IMR-90 (cell line): ENCODE measurements at regions not wholly inside any gene's neighbourhood (a gene's known extent, or its start where the extent isn't known, plus 50 kb on each side); places are given as distances from the start of the nearest gene placed in this dataset.
A peak's percentile ranks its signal among the peaks of the same experiment; 100 is the strongest.

Source experiments
- ATAC-seq: fragments of 200-7000 bp; cut with Tn5 transposase; 2 replicates; pipeline ENCODE4 v1.9.1; 2020; ENCODE audit warnings: low read depth, mild to moderate bottlenecking, moderate library complexity
- BruUV-seq: library from RNA; stranded (reverse); fragments of 400-500 nt; replicated peaks from 2 replicates; lab custom pipeline; 2021; lab: Mats Ljungman, UMichigan
- CTCF ChIA-PET: fragments of 300-600 bp; formaldehyde crosslinking; extraction: SDS; loops from one replicate; lab custom pipeline; 2021; ENCODE audit warnings: antibody characterized with exemption; lab: Yijun Ruan, JAX
- POLR2A ChIA-PET: fragments of 300-600 bp; sonication (Branson Sonifier 250); formaldehyde crosslinking; loops from one replicate; lab custom pipeline; 2022; ENCODE audit warnings: antibody characterized with exemption; ENCODE audit not compliant: unreplicated experiment; lab: Charles Lee
- DNase-seq: peaks from one replicate; pipeline ENCODE4 v3.0.0; 2013
- H2AFZ ChIP-seq: replicated peaks from 2 replicates; pipeline ENCODE3; 2013; ENCODE audit warnings: low read length, mild to moderate bottlenecking; ENCODE audit not compliant: poor library complexity
- H2AK5ac ChIP-seq: 2 replicates; pipeline ENCODE4 v1.6.1; 2013; ENCODE audit warnings: low read depth, low read length, inconsistent platforms
- H2AK9ac ChIP-seq: replicated peaks from 2 replicates; pipeline ENCODE3; 2013; ENCODE audit warnings: mild to moderate bottlenecking, low read depth, low read length, moderate library complexity; ENCODE audit not compliant: poor library complexity
- H2BK120ac ChIP-seq: 2 replicates; pipeline ENCODE4 v1.6.1; 2013; ENCODE audit warnings: low read depth, low read length, inconsistent platforms
- H2BK15ac ChIP-seq: 3 replicates; pipeline ENCODE4 v1.6.1; 2013; ENCODE audit warnings: low read depth, low read length, inconsistent platforms
- H2BK20ac ChIP-seq: 2 replicates; pipeline ENCODE4 v1.6.1; 2013; ENCODE audit warnings: low read depth, mild to moderate bottlenecking, inconsistent platforms, low read length, moderate library complexity
- H2BK5ac ChIP-seq: 2 replicates; pipeline ENCODE4 v1.6.1; 2013; ENCODE audit warnings: mild to moderate bottlenecking, low read depth, low read length, inconsistent platforms; ENCODE audit not compliant: poor library complexity, severe bottlenecking
- H3K14ac ChIP-seq: replicated peaks from 2 replicates; pipeline ENCODE4 v1.6.1; 2013; ENCODE audit warnings: low read depth, low read length, inconsistent platforms
- H3K18ac ChIP-seq: 2 replicates; pipeline ENCODE4 v1.6.1; 2013; ENCODE audit warnings: low read depth, low read length, control low read depth
- H3K23ac ChIP-seq: 2 replicates; pipeline ENCODE4 v1.6.1; 2013; ENCODE audit warnings: low read depth, low read length, inconsistent platforms
- H3K27ac ChIP-seq: 2 replicates; pipeline ENCODE4 v1.5.1; 2013; ENCODE audit warnings: mild to moderate bottlenecking, control low read depth, low read length; ENCODE audit not compliant: insufficient read depth
- H3K27me3 ChIP-seq: 2 replicates; pipeline ENCODE4 v1.6.1; 2013; ENCODE audit warnings: low read length; ENCODE audit not compliant: control insufficient read depth, insufficient read depth
- H3K36me3 ChIP-seq: 2 replicates; pipeline ENCODE4 v1.6.1; 2013; ENCODE audit warnings: low read length, mixed read lengths; ENCODE audit not compliant: control insufficient read depth, insufficient read depth
- H3K4ac ChIP-seq: 2 replicates; pipeline ENCODE4 v1.6.1; 2013; ENCODE audit warnings: low read depth, low read length, inconsistent platforms
- H3K4me1 ChIP-seq: 2 replicates; pipeline ENCODE4 v1.6.1; 2013; ENCODE audit warnings: low read length, mixed read lengths; ENCODE audit not compliant: control insufficient read depth, insufficient read depth
- H3K4me2 ChIP-seq: 2 replicates; pipeline ENCODE4 v1.6.1; 2013; ENCODE audit warnings: low read depth, mild to moderate bottlenecking, control low read depth, low read length, moderate library complexity
- H3K4me3 ChIP-seq: 2 replicates; pipeline ENCODE4 v1.5.1; 2013; ENCODE audit warnings: low read depth, mild to moderate bottlenecking, control low read depth, low read length, moderate library complexity; ENCODE audit not compliant: insufficient read depth
- H3K56ac ChIP-seq: 2 replicates; pipeline ENCODE4 v1.6.1; 2013; ENCODE audit warnings: low read length, inconsistent platforms; ENCODE audit not compliant: insufficient read depth; ENCODE audit errors: extremely low read depth
- H3K79me1 ChIP-seq, 2 experiments: 2 replicates each; pipeline ENCODE4 v1.6.1; 2013; ENCODE audit warnings: low read length in 2 of 2, inconsistent platforms in 1 of 2, low read depth in 1 of 2
- H3K9ac ChIP-seq: 2 replicates; pipeline ENCODE4 v1.6.1; 2013; ENCODE audit warnings: low read depth, low read length, control low read depth
- H3K9me1 ChIP-seq: 2 replicates; pipeline ENCODE4 v1.6.1; 2013; ENCODE audit warnings: low read length, inconsistent platforms; ENCODE audit not compliant: insufficient read depth
- H3K9me3 ChIP-seq: 2 replicates; pipeline ENCODE4 v1.6.1; 2013; ENCODE audit warnings: low read length; ENCODE audit not compliant: control insufficient read depth, insufficient read depth
- H4K20me1 ChIP-seq: 2 replicates; pipeline ENCODE4 v1.6.1; 2013; ENCODE audit warnings: low read length, inconsistent platforms; ENCODE audit not compliant: insufficient read depth
- H4K5ac ChIP-seq: 2 replicates; pipeline ENCODE4 v1.6.1; 2013; ENCODE audit warnings: mild to moderate bottlenecking, low read depth, low read length, control low read depth
- H4K8ac ChIP-seq, 2 experiments: 2 replicates each; pipeline ENCODE4 v1.6.1; 2013; ENCODE audit warnings: low read depth in 2 of 2, low read length in 2 of 2, control low read depth in 1 of 2, inconsistent platforms in 1 of 2
- H4K91ac ChIP-seq: 2 replicates; pipeline ENCODE4 v1.6.1; 2013; ENCODE audit warnings: low read depth, low read length, inconsistent platforms; ENCODE audit not compliant: insufficient read depth
- CEBPB ChIP-seq: IDR thresholded peaks from 2 replicates; pipeline ENCODE4 v1.6.1; 2012; ENCODE audit warnings: low read depth, low read length, improper control_type of control experiment
- MAFK ChIP-seq: IDR thresholded peaks from 2 replicates; pipeline ENCODE4 v1.6.1; 2012; ENCODE audit warnings: low read depth, low read length, improper control_type of control experiment
- WGBS, 2 experiments: methylation state at CpG; one replicate each; pipeline versions ENCODE4 v1.1.5 to v1.1.7; 2013; ENCODE audit warnings: missing lambda C conversion rate in 2 of 2; ENCODE audit not compliant: insufficient read length in 1 of 2; ENCODE audit errors: extremely low coverage in 2 of 2; 5-methylcytosine and 5-hydroxymethylcytosine counted together
- dilution Hi-C: fragments of 300-500 bp; cut with HindIII; formaldehyde crosslinking; loops from one replicate; pipeline ENCODE4 v1.14.3; 2018; ENCODE audit warnings: low sequenced_read_pairs; ENCODE audit not compliant: unreplicated experiment
- in situ Hi-C: fragments of 300-500 bp; cut with MboI; formaldehyde crosslinking; loops from 3 replicates; pipeline ENCODE4 v1.14.3; 2019; ENCODE audit warnings: low sequenced_read_pairs, inconsistent platforms, mixed read lengths
- intact Hi-C: fragments of 100-400 bp; cut with micrococcal nuclease; formaldehyde crosslinking; loops from 2 replicates; pipeline ENCODE4 v1.10.0; 2022

- 80% methylated on average over 1 of the region's 2 CpGs; no CpG with 5 or more reads in 1 of the 2 experiments for WGBS, 2 experiments
- DNase-seq = no peak
- H4K5ac ChIP-seq = no peak overlapping the region
- no peak overlapping the region for H3K27ac ChIP-seq
- no peak overlapping the region for H2AK5ac ChIP-seq
- H3K27me3 ChIP-seq = no peaks in the 10 kb centered on the region
- in situ Hi-C loops (no loop called here), dilution Hi-C loops (no loop called here), intact Hi-C loops (no loop called here)
- TF ChIP-seq MAFK (0 out of 2 replicates have a peak, but pooled peaks have one; percentile 7), CEBPB (no peak)
- H3K56ac ChIP-seq = no peak overlapping the region
- peak overlapping the region; percentile 15 for H2AFZ ChIP-seq
- no peaks in the 10 kb centered on the region for H3K4me1 ChIP-seq
- ChIA-PET CTCF (no interaction called here), POLR2A (no interaction called here)
- H2BK15ac ChIP-seq = no peak overlapping the region
- H3K9me3 ChIP-seq = no peaks in the 10 kb centered on the region
- H4K20me1 ChIP-seq = no peaks in the 10 kb centered on the region
- H3K9ac ChIP-seq = no peak overlapping the region
- H2BK20ac ChIP-seq = no peak overlapping the region
- no peak overlapping the region for H3K4ac ChIP-seq
- no peak overlapping the region for H3K14ac ChIP-seq
- ATAC-seq = no peak
- H3K4me2 ChIP-seq = no peak overlapping the region
- no peak overlapping the region for H2AK9ac ChIP-seq
- no peak overlapping the region for H4K8ac ChIP-seq
- no peak overlapping the region for H2BK120ac ChIP-seq
- H3K4me3 ChIP-seq = no peak overlapping the region
- H4K91ac ChIP-seq = no peak overlapping the region
- no peak overlapping the region for H3K23ac ChIP-seq
- H3K18ac ChIP-seq = no peak overlapping the region
- no peaks in the 10 kb centered on the region for H3K36me3 ChIP-seq
- no peaks in the 10 kb centered on the region for H3K79me1 ChIP-seq
- BruUV-seq = no TSS peak
- no peak overlapping the region for H2BK5ac ChIP-seq
- H3K9me1 ChIP-seq = peaks cover 6% of the 10 kb centered on the region; the same call in 1 of the 2 replicates
Measured at GRCh38 chr11:33610903-33611302, 89.7 kb downstream of the C11orf91 start.
